Progenitor cell of endocrine pancreas (in vitro differentiated cells): ENCODE measurements at regions not wholly inside any gene's neighbourhood (a gene's known extent, or its start where the extent isn't known, plus 50 kb on each side); places are given as distances from the start of the nearest gene placed in this dataset.

ENCODE experiments used
- DNase-seq: peaks from one replicate; pipeline ENCODE4 v3.0.0; 2021; ENCODE audit warnings: low spot score; ENCODE audit not compliant: unreplicated experiment
- H3K27ac Mint-ChIP-seq: 2 replicates; pipeline ENCODE4 v1.8.0; 2021; ENCODE audit warnings: mild to moderate bottlenecking, moderate library complexity, mixed read lengths
- H3K27me3 Mint-ChIP-seq: 2 replicates; pipeline ENCODE4 v1.8.0; 2021; ENCODE audit warnings: mixed read lengths
- H3K36me3 Mint-ChIP-seq: 2 replicates; pipeline ENCODE4 v1.8.0; 2022; ENCODE audit warnings: mixed read lengths; ENCODE audit not compliant: insufficient read depth
- H3K4me1 Mint-ChIP-seq: 2 replicates; pipeline ENCODE4 v1.8.0; 2021; ENCODE audit warnings: low read depth, mixed read lengths
- H3K4me3 Mint-ChIP-seq: 2 replicates; pipeline ENCODE4 v1.8.0; 2021; ENCODE audit warnings: low read depth, mild to moderate bottlenecking, moderate library complexity, mixed read lengths
- H3K9me3 Mint-ChIP-seq: 2 replicates; pipeline ENCODE4 v1.8.0; 2021; ENCODE audit warnings: low read depth, mixed read lengths
- TF ChIP-seq, protein P1 (sequence below): fragments of 200-600 bp; sonication (generic); IDR thresholded peaks from one replicate; pipeline ENCODE4 v1.5.0; 2021; ENCODE audit warnings: antibody characterized with exemption, mild to moderate bottlenecking; ENCODE audit not compliant: unreplicated experiment

DNA sequence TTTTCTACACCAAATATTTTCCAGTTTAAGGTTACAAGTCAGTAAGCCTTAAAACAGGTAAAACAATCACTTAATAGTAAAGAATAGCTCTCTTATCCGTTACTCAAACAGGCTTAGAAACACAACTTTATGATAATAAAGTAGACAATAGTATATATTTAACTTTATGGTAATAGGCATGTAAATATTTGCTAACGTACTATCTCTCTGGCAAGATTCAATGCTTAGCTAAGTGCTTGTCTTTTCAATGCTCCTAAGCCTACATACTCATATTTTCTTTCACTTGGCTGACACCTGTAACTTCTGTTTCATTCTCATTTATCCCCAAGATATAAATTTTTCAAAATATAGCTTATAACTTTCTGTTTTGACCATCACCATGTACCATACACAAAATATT lies 358.2 kb downstream of the HTR1B start:
- no peaks in the 10 kb centered on the region for H3K36me3 Mint-ChIP-seq
- H3K27me3 Mint-ChIP-seq = peaks cover 35% of the 10 kb centered on the region
- peaks cover 2% of the 10 kb centered on the region for H3K9me3 Mint-ChIP-seq
- no peak overlapping the region for H3K27ac Mint-ChIP-seq
- no peak overlapping the region for H3K4me3 Mint-ChIP-seq
- TF ChIP-seq, protein P1, sequence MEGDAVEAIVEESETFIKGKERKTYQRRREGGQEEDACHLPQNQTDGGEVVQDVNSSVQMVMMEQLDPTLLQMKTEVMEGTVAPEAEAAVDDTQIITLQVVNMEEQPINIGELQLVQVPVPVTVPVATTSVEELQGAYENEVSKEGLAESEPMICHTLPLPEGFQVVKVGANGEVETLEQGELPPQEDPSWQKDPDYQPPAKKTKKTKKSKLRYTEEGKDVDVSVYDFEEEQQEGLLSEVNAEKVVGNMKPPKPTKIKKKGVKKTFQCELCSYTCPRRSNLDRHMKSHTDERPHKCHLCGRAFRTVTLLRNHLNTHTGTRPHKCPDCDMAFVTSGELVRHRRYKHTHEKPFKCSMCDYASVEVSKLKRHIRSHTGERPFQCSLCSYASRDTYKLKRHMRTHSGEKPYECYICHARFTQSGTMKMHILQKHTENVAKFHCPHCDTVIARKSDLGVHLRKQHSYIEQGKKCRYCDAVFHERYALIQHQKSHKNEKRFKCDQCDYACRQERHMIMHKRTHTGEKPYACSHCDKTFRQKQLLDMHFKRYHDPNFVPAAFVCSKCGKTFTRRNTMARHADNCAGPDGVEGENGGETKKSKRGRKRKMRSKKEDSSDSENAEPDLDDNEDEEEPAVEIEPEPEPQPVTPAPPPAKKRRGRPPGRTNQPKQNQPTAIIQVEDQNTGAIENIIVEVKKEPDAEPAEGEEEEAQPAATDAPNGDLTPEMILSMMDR = no peak
- no peak for DNase-seq
- H3K4me1 Mint-ChIP-seq = peaks cover 14% of the 10 kb centered on the region

DNA sequence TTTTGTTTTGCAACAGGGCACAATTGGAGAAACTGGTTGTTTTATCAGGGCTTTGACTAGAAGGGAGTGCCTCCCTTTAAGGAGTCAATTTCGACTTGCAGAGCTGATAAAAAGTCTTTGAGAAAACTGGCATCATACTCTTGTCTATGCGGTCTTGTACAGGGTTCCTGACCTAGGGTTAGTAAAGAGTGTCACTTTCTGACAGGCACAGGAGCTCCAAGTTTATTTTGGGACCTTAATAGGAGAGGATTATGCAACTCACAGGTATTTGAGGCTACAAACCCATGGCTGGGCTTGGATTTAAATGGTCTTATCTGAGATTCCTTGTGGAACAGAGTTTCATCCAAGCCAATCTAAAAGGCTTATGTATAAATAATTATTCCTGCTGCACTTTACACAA lies 365.4 kb downstream of the HTR1B start:
- Mint-ChIP-seq H3K4me1 (peaks cover 9% of the 10 kb centered on the region), H3K9me3 (no peaks in the 10 kb centered on the region), H3K36me3 (no peaks in the 10 kb centered on the region)

DNA sequence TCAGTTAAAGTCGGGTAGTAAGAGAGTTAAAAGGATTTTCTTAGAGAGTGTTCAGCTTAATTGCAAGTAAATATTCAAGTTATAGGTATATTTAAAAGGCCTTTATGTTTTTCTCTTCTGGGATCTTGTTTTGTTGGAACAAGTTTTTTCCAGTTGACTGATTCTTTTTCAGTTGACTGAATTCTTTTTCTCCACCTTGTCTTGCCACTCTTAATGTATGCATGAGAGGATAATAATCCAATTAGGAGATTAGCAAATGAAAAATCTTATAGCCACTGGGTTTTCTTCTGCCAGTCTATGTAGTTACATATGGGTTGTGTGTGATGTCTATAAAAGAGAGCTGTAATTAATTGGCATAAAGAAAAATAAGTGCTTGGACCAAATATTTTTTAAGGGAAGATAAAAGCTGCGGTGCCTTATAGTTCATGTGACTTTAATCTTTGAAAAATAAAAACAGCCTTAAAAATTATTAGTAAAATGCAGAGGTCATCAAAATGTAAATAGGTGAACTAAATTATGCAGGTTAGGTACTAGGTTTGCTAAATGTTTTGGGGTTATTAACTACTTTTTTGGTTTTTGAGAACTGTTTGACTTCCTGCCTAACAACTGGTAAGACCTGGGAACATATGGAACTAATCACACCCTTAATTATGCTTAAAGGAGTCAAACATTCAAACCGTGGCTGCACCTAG lies 367.2 kb downstream of the HTR1B start:
- peaks cover 8% of the 10 kb centered on the region for H3K4me1 Mint-ChIP-seq
- no peak overlapping the region for H3K27ac Mint-ChIP-seq
- TF ChIP-seq, protein P1 = no peak
- H3K36me3 Mint-ChIP-seq = no peaks in the 10 kb centered on the region
- no peak overlapping the region for H3K4me3 Mint-ChIP-seq
- no peaks in the 10 kb centered on the region for H3K9me3 Mint-ChIP-seq
- no peak for DNase-seq
- peaks cover 6% of the 10 kb centered on the region for H3K27me3 Mint-ChIP-seq

More for the DNA sequence above, 365.4 kb downstream of the HTR1B start:
- DNase-seq = no peak
- Mint-ChIP-seq H3K27me3 (peaks cover 11% of the 10 kb centered on the region), H3K27ac (no peak overlapping the region), H3K4me3 (no peak overlapping the region)
- TF ChIP-seq, protein P1 = no peak

DNA sequence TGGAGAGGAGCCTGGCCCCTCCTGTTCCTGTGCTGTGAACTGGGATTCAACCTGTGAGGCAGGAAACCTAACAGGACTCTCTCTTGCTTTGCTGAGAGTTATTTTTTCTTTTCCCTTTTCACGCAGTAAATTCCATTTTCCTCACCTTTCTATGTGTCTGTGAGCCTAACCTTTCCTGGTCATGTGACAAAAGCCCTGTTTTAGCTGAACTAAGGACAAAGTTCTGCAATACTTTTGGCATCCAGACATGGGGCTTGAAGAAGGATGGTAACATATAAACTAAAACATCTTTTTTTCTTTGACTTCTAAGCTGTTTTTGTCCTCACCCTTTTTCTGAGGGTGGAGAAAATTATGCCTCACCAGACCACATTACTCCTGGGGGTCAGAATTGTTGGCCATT lies 368.5 kb downstream of the HTR1B start:
- Mint-ChIP-seq H3K27ac (no peak overlapping the region), H3K4me1 (peaks cover 8% of the 10 kb centered on the region), H3K36me3 (no peaks in the 10 kb centered on the region), H3K27me3 (peaks cover 4% of the 10 kb centered on the region), H3K4me3 (no peak overlapping the region), H3K9me3 (no peaks in the 10 kb centered on the region)
- TF ChIP-seq, protein P1 = no peak
- no peak for DNase-seq

DNA sequence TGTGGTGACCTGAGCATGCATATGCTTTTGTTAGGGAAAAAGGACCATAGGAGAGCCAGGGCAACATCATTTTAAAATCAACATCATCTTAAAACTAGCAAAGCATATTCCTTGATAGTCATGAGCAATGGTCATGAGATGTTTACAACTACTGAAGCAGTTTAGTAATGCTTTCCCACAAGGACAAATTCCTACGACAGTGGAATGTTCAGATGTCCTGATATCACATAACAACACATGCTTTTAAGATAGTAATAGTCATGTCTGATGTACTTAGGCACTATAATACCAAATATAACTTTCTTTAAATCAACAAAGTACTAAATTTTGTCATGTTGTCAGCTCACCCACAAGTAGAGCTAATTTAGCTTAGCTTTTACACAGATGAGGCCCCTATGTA lies 370.3 kb downstream of the HTR1B start:
- Mint-ChIP-seq H3K36me3 (no peaks in the 10 kb centered on the region), H3K27me3 (no peaks in the 10 kb centered on the region), H3K4me3 (no peak overlapping the region), H3K4me1 (peaks cover 5% of the 10 kb centered on the region), H3K9me3 (no peaks in the 10 kb centered on the region), H3K27ac (no peak overlapping the region)
- TF ChIP-seq, protein P1 = no peak
- DNase-seq = no peak
